Renal pelvis (tissue), 1 donor: ENCODE measurements at regions not wholly inside any gene's neighbourhood (a gene's known extent, or its start where the extent isn't known, plus 50 kb on each side); places are given as distances from the start of the nearest gene placed in this dataset.

Experiments used
- DNase-seq: peaks from one replicate; pipeline ENCODE4 v3.0.0-alpha.2; 2013

DNA sequence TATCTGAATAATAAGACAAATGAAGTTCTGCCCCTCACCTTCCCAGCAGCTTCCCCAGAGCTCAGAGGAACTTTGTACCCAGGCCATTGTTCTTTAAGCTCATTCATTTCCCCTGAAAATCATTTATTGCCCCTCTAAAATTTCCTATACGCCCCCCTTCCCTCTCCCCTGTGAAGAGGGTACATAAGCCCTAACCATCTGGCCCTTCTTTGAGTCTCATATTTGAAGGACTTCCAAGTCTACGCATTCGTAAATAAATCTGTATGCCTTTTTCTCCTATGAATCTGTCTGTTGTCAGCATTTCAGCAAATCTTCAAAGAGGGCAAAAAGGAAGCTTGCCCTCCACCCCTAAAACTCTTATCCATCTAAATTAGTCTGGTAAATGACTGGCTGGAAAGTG, 73.1 kb upstream of the DST start:
- DNase-seq, result no peak

DNA sequence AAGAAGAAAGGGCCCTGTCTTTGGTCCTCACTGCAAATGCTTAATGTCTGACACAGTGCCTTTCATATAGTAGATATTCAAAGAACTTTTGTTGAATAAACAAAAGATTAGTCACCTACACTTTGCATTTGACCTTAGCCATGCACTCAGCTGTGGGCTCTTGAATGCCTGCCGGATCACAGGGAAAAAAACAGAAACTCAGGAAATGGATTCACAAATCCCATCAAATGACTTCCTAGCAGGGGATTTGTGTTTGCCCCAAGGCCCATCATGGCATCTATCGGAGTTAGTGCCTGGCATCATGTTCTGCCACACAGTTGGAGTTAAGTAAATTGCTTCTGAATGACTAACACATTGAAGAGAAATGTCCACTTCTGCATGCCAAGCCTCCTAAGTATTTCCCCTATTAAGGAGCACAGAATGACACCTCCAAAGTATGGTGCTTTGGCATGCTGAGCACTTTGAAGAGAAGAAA, 72.3 kb upstream of the DST start:
- DNase-seq, result no peak

DNA sequence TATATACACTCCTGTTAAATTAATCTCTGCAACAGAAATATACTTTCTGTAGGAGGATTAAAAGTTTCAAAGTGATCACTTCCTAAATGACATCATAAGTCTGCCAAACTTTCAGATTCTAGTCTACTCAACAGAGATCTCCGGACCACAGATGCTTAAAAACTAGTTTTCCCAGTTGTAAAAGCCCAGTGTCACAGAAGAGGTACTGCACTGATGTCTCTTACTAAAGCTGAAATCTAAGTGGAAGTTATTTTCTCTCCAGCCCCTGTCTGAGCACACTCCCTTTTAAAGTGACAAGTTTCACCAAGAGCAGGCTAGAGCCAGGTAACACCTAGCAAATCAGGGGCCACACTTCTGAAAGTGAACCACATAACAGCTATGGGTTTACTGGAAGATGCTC, 71.6 kb upstream of the DST start:
- DNase-seq, result no peak

DNA sequence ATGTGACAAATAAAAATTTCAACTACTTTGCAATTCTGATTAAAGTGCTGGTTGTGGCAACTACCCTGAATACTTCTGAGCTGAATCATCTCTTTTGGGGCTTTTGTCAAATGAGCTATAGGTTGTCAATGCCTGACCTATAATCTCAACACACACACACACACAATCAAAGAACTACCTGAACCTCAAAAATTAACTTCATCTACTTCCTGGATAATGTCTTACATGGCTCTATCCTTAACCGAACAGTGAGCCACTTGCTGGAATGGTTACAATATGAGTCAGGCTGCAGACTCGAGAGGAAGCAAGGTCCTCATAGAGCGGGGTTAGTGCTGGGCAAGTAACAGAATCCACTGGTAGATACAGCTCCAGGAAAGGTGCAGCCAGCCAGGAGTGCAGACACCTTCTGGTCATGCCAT, 70.6 kb upstream of the DST start:
- no peak for DNase-seq

DNA sequence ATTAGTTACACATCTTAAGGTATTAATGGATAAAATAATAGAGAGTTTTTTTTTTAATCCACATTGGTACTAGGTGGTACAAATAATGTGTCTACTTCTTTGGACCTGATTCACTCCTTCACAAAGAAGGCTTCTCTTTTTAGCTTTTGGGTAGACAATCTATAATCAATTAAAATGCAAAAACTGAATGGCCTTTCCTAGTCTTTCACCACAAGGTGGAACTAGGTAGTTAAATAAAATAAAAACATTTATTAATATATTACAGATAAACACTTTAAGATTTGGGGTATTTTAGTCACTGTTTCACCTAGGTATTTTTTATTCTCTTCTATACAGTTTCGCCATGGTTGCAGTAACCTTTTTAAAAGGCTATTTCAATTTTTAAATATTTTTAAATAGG, 68.3 kb upstream of the DST start:
- DNase-seq, result no peak

- no peak for DNase-seq
These were observed 67.0 kb upstream of the DST start for GRCh38 chr6:56709650-56710049.

- no peak for DNase-seq
These were observed 66.3 kb upstream of the DST start for GRCh38 chr6:56708810-56709597.

DNA sequence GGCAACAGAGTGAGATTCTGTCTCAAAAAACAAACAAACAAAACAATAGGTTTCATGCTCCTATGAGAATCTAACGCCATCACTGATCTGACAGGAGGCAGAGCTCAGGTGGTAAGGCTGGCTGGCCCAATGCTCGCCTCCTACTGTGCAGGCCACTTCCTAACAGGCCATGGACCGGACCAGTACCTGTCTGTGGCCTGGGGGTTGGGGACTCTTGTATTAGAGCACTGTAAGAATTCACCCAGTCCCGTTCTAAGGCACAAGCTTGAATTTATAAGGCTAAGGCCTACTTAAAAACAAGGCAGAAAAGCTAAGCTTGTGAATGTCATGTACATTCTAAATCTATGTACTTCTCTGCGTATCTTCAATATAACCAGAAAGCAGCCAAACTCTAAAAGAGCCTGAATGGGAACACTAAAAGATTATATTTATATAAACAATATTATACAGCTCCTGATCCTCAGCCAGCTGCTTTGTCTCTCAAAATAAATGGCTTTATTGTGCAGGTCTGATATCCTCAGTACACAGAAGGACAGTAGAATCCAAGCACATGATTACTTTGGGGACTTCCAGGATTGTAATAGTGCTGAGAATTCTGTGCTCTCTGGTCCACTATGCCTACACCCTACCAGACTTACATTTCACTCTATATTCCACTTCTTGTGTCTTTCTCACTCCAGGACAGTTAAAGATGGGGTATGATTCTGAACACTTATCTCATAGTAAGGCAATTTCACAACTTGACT, 64.5 kb upstream of the DST start:
- DNase-seq, result no peak

DNA sequence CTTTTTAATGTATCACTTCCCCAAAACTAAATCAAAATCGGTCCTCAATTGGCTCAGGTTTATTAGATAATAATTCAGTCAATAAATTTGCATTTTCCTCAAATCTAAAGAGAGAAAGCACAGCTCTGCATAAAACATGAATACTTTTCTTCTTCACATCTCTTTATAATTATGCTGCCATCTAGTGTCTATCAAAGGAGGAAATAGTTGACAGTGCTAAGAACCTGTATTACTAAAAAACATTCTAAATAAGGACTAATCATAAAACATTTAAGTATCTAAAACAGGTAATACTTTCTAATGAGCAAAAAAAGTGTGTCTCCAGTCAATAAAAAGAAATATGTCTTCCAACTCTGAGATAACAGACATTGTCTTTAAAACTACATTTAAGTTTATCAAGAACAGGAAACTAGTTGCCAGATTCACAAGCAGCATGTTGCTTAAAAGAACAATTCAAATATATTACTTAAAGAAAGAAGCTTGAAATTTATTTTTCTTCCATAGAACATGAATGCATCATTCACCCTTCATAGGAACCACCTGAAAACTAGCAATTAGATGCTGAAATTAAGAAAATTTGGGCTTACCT, 56.5 kb upstream of the DST start:
- DNase-seq, result peak; percentile 22

- DNase-seq, result no peak
These were observed 53.0 kb upstream of the DST start for GRCh38 chr6:56695702-56696101.

DNA sequence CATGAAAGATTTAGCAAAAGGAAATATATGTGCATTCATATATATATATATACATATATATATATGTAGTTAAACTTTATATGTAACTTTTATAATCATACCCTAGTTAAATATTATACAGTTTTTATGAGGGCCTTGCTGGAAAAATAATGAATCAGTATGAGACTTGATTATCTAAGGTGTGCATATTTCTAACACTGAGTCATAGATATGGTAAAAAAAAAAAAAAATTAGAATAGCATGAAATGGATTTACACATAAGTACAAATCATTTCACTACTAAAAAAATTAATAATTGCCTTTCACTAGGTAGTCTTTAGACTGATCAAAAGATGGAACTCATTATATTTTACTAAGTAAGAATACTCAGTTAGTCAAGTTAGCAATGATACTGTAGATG, 51.3 kb upstream of the DST start:
- no peak for DNase-seq

DNA sequence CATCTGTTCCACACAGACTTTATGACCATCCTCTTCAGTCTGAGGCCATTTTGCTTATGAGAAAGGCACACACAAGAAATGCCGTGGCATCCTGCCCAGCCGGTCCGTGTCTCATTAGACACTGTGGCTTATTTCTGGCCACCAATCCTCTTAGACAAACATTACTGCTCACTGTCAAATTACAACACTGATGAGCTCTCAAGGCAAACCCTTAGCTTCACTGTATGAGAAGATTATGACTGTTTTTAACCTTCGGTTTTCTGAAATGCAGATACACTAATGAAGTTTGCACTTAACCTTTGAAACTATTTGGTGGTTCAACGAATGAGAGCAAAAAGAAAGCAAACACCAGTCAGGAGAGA, 50.5 kb upstream of the DST start:
- peak; percentile 27 for DNase-seq

DNA sequence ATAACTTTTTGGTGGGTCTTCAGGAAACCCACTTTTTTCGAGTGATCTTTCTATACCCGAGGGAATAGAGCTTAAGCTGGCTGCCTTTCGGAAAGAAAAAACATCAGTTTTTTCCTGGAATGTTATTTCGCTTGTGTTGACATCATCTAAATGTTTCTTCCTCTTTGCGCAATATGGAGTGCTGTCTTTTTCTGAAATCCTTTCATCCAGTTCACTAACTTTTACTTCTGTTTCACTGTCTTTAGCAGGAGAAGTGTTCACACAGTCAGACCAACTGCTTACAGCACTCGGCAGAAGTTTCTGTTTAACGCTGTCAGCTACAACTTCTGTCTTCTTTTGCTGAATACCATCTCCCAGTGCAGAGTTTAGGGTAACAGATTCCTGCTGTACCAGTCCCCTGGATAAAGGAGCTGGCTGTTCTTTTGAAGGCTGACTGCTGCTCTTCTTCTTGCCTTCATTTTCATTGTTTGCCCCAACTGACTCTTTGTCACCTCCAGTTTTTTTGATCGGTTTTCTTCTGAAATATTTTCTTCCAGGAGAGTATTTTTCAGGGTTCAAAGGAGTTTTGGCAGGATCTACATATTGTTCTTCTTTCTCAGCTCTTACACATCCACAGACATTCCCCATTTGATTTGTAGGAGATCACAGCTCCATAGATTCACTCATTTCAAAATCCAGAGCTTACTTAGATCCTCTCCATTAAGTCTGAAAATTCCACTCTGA, 50.0 kb upstream of the DST start:
- no peak for DNase-seq
